ENCODE measurements at regions not wholly inside any gene's neighbourhood (a gene's known extent, or its start where the extent isn't known, plus 50 kb on each side); places are given as distances from the start of the nearest gene placed in this dataset.
"Not testable (repeated sequence)": the region's sequence is repeated elsewhere in the genome, so short reads cannot be mapped to it uniquely, and the experiment has no call there.

DNA sequence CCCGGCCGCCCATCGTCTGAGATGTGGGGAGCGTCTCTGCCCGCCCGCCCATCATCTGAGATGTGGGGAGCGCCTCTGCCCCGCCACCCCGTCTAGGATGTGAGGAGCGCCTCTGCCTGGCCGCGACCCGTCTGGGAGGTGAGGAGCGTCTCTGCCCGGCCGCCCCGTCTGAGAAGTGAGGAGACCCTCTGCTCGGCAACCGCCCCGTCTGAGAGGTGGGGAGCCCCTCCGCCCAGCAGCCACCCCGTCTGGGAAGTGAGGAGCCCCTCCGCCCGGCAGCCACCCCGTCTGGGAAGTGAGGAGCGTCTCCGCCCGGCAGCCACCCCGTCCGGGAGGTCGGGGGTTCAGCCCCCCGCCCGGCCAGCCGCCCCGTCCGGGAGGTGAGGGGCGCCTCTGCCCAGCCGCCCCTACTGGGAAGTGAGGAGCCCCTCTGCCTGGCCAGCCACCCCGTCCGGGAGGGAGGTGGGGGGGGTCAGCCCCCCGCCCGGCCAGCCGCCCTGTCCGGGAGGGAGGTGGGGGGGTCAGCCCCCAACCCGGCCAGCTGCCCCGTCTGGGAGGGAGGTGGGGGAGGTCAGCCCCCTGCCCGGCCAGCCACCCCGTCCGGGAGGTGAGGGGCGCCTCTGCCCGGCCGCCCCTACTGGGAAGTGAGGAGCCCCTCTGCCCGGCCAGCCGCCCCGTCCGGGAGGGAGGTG, 54.9 kb upstream of the CACHD1 start:
- TF ChIP-seq RAD21 (IDR thresholded peaks at IDR 0.05); EGR1 (IDR thresholded peaks at IDR 0.05; ENCODE audit: low read depth in 2 of 2); YY1 (IDR thresholded peaks at IDR 0.05); GABPA (IDR thresholded peaks at IDR 0.05 in 1 of 2, conservative IDR thresholded peaks at IDR 0.05 in 1 of 2); HNF4G (IDR thresholded peaks at IDR 0.05); FOXA1 (IDR thresholded peaks at IDR 0.05); TAF1 (conservative IDR thresholded peaks at IDR 0.05): not testable (repeated sequence)
- TF ChIP-seq, protein P1, sequence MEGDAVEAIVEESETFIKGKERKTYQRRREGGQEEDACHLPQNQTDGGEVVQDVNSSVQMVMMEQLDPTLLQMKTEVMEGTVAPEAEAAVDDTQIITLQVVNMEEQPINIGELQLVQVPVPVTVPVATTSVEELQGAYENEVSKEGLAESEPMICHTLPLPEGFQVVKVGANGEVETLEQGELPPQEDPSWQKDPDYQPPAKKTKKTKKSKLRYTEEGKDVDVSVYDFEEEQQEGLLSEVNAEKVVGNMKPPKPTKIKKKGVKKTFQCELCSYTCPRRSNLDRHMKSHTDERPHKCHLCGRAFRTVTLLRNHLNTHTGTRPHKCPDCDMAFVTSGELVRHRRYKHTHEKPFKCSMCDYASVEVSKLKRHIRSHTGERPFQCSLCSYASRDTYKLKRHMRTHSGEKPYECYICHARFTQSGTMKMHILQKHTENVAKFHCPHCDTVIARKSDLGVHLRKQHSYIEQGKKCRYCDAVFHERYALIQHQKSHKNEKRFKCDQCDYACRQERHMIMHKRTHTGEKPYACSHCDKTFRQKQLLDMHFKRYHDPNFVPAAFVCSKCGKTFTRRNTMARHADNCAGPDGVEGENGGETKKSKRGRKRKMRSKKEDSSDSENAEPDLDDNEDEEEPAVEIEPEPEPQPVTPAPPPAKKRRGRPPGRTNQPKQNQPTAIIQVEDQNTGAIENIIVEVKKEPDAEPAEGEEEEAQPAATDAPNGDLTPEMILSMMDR (IDR thresholded peaks at IDR 0.05; ENCODE audit: low read depth, low read length, missing input control), result not testable (repeated sequence)
- TF ChIP-seq, protein P2, sequence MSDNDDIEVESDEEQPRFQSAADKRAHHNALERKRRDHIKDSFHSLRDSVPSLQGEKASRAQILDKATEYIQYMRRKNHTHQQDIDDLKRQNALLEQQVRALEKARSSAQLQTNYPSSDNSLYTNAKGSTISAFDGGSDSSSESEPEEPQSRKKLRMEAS (IDR thresholded peaks at IDR 0.05), result not testable (repeated sequence)
- TF ChIP-seq, protein P3, sequence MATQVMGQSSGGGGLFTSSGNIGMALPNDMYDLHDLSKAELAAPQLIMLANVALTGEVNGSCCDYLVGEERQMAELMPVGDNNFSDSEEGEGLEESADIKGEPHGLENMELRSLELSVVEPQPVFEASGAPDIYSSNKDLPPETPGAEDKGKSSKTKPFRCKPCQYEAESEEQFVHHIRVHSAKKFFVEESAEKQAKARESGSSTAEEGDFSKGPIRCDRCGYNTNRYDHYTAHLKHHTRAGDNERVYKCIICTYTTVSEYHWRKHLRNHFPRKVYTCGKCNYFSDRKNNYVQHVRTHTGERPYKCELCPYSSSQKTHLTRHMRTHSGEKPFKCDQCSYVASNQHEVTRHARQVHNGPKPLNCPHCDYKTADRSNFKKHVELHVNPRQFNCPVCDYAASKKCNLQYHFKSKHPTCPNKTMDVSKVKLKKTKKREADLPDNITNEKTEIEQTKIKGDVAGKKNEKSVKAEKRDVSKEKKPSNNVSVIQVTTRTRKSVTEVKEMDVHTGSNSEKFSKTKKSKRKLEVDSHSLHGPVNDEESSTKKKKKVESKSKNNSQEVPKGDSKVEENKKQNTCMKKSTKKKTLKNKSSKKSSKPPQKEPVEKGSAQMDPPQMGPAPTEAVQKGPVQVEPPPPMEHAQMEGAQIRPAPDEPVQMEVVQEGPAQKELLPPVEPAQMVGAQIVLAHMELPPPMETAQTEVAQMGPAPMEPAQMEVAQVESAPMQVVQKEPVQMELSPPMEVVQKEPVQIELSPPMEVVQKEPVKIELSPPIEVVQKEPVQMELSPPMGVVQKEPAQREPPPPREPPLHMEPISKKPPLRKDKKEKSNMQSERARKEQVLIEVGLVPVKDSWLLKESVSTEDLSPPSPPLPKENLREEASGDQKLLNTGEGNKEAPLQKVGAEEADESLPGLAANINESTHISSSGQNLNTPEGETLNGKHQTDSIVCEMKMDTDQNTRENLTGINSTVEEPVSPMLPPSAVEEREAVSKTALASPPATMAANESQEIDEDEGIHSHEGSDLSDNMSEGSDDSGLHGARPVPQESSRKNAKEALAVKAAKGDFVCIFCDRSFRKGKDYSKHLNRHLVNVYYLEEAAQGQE (IDR thresholded peaks at IDR 0.05), result not testable (repeated sequence)
- TF ChIP-seq, protein P4, sequence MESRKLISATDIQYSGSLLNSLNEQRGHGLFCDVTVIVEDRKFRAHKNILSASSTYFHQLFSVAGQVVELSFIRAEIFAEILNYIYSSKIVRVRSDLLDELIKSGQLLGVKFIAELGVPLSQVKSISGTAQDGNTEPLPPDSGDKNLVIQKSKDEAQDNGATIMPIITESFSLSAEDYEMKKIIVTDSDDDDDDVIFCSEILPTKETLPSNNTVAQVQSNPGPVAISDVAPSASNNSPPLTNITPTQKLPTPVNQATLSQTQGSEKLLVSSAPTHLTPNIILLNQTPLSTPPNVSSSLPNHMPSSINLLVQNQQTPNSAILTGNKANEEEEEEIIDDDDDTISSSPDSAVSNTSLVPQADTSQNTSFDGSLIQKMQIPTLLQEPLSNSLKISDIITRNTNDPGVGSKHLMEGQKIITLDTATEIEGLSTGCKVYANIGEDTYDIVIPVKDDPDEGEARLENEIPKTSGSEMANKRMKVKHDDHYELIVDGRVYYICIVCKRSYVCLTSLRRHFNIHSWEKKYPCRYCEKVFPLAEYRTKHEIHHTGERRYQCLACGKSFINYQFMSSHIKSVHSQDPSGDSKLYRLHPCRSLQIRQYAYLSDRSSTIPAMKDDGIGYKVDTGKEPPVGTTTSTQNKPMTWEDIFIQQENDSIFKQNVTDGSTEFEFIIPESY (IDR thresholded peaks at IDR 0.05), result not testable (repeated sequence)
- TF ChIP-seq, protein P5, sequence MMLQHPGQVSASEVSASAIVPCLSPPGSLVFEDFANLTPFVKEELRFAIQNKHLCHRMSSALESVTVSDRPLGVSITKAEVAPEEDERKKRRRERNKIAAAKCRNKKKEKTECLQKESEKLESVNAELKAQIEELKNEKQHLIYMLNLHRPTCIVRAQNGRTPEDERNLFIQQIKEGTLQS (IDR thresholded peaks at IDR 0.05), result not testable (repeated sequence)
